T-helper 1 cell (primary cell): ENCODE measurements at regions not wholly inside any gene's neighbourhood (a gene's known extent, or its start where the extent isn't known, plus 50 kb on each side); places are given as distances from the start of the nearest gene placed in this dataset.
A peak's percentile ranks its signal among the peaks of the same experiment; 100 is the strongest.
"Not testable (repeated sequence)": the region's sequence is repeated elsewhere in the genome, so short reads cannot be mapped to it uniquely, and the experiment has no call there.

Experiments
- DNase-seq, 5 donors: peaks; one replicate each; pipeline ENCODE4 v3.0.0-alpha.2; 2012 to 2020

DNA sequence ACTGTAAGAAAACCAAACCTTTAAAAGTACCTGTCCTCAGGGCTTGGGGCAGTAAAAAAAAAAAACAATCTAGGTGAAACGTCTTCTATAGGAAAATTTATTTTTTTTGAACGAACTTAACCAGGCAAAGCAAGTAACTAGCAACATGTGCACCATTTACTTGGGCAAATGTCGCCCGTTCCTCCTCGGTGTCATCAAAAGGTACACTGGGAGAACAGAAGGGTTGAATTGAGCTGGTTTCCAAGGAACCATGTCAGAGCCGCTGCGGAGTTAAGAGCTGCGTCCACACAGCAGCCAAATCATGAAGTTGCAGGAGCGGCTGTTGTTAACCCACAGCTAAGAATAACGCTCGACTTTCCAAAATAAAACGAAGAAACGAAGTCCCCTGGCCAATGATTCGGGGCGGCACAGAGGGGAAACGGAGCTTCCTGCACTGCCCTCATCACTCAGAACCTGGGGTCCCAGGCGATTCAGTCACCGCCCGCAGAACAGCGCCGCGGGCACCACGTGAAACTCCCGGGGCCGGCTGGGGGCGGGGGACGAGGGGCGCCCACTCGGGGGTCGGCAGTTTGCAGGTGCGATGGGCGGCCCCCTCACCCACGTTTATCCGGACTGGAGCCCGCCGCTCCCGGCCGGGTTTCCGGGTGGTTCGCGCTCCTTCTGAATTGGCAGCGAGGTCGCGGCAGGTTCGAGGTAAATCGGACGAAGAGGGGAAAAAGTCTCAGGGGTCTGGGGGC lies 53.6 kb upstream of the PLGLB1 start:
- peak in 4 of 5 donors; percentile 6 to 20 (median 10) for DNase-seq

DNA sequence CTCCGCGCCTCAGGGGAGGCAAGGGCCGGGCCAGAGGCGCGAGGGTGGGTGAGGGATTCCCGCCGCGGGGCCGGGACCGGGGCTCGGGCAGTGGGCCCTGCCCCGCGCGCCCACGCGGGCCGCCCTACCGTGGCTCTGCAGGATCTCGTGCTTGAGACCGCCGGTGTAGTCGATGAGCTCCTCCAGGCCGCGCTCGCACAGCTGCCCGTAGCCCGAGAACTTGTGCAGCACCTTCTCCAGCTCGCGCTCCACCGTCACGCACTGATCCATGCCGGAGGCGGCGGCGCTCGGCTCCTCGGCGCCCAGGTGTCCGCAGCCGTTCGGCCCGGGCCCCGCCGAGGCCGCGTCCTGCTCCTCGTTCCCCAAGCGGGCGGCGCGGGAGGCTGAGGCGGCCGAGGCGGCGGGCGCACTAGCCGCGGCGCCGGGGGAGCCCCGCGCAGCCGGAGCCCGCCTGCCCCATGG lies 54.2 kb upstream of the PLGLB1 start:
- peak; percentile 35 to 56 (median 50) for DNase-seq

DNA sequence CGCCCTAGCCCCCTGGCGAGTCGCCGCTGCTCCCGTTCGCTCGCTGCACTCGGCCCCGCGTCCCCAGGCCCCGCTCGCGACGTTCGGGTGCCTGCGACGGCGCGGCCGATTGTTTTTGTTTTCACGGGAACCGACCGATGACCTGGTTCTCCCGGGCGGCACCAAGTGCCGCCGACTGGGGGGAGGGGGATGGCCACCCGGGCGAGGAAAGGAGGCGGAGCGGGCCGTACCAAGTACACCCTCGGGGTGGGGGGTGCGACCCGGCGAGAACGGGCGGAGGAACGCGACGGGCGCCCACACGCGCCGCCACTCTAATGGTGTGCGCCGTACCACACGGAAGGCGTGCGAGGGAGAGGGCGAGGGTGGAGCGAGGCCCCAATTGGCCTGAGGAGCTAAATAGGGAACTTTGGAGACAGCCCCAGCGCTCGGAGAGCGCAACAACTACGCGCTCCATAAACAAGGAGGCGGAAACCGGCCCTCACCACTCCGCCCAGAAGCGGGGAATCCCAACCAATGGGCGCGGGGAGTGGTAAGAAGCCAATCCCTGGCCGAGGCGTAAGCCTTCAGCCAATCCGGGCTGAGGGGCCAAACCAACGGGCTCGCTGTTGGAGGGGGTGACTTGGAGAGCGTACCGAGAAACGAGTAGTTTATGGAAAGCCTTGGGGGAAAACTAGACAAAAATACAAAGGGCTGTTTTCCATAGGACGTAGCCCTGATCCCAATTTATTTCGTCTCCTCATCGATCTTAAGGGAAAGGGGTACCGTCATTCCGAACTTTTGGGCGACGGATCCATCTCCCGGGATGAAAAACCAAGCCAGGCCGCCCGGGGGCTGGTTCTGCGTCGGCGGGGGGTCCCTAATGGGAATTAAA lies 54.8 kb upstream of the PLGLB1 start:
- DNase-seq, result peak; percentile 87 to 93 (median 88)

DNA sequence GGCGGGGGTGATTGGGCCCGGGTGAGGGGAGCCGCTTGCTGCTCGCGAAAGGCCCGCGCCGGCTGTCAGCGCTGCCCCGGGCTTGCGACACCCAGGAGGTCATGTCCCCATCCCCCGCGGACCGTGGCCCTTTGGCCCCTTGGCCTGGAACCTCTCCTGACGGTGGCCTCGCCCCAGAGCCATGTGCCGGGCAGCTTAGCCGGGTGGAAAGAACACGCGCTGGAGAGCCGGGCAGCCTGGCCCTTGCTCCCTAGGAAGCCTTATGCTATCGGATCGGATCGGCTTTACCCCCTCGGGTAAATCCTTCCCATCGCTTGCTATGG lies 55.4 kb upstream of the PLGLB1 start:
- not testable (repeated sequence) for DNase-seq

DNA sequence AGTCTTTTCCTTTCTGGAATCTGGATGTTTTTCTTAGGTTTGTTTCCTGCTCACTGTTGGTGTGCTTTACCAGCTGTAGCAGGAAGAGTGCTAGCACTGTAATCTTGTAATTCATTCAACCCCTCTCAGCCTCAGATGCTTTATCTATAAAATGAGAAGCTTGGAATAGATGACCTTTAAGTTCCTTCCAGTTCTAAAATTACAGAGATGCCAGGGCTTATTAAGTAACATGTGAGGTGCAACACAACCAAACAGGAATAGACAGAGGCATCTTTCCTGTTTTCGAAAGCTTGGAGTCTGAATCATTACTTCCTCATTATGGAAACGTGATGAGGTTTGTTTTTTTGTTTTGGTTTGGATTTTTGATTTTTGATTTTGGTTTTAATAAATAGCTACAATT lies 60.1 kb upstream of the PLGLB1 start:
- not testable (repeated sequence) for DNase-seq

DNA sequence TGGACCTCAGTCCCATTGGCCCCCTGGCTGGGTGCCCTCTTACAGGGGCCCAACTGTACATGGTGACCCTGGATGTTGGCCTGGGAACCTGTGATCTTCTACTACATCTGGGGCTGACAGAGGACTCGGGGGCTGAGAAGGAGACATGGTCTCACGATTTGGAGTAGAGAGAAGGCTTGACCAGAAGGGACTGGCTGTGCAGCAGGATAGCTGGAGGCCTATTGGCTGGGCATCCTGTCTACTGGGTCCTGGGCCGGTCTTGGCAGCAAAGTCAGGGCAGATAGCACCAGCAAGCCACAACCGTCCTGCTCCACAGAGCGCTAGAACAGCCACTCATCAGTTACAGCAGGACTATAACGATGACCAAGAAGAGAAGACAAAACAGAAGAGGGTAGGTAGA lies 66.4 kb upstream of the PLGLB1 start:
- DNase-seq, result not testable (repeated sequence)

DNA sequence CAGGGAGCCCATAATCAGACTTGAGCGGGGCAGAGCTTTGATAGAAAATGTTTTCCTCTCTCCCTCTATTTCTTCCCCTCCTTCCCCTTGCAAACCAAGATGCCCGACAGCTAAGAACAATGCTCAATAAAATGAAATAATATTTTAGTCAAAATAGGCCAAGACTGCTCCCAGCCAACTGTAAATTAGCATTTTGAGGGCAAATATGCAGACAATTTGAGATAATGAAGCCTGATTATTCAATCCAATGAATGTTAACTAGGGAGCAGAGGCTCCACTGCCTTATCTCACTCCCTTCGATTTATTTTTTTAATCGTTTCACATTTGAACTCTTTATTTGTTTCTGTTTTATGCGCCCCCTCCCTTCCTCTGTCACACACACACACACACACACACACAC lies 67.8 kb upstream of the PLGLB1 start:
- DNase-seq, result not testable (repeated sequence)

DNA sequence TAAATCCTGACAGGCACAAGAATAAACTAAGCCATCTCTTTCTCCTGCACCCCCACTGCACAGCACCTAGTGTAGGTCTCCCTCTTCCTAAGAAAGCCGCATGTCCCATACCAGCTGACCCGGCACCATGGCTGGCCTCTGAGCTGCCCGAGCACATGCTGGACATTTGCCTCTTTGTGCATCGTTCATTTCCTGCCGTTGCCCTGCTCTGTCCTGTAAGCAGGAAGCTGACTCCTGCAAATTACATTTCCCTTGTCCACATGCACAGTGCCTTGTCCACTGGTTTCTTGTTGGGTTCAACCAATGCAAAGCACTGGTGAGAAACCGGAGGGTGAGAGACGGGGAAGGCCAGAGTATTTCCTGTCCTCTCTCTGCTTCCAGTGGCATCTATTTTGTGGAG lies 71.6 kb upstream of the PLGLB1 start:
- DNase-seq, result not testable (repeated sequence)

DNA sequence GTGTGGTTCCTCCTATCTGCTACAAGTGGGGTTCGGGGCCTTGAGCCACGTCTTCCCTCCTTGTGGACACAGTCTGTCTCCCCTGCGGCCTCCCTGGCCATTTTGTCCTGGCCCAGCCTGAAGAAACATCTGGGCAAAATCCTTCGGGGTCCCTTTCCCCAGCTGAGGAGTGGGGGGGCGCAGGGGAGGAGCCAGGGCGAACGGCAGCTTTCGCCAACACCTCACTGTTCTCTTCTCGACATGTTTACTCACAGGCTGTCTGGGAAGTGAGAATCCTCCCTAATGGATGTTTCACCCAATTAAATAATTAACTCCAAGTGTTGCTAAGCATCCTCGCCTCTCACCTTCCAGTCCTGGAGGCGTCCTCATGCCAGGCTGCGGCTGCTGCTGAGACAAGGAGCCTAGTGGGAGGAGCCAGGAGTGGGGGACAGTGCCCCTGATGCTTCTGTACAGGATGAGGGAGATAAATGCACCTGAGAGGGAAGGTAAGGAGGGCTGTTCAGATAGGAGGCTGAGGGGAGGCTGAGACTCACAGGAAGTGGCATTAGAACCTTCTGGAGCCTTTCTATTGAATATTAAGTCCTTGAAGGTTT lies 72.4 kb upstream of the PLGLB1 start:
- not testable (repeated sequence) for DNase-seq

DNA sequence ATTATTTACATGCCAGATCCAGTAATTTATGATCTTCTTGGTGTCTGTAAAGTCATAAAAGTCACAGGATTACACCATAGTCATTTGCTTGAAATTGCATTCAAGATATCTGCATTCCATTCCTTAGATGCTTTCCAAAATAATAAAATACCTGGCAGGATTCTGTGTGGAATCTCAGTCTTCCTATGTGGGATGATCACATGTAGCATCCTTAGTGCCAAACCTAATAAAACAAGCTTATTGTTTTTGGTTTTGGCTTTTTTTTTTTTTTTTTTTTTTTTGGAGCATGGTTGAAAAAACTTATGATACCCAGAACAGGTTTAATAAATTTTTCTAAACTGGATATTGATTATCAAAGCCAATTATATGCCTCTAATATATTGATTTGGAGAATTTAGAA lies 74.2 kb upstream of the PLGLB1 start:
- DNase-seq, result not testable (repeated sequence)

DNA sequence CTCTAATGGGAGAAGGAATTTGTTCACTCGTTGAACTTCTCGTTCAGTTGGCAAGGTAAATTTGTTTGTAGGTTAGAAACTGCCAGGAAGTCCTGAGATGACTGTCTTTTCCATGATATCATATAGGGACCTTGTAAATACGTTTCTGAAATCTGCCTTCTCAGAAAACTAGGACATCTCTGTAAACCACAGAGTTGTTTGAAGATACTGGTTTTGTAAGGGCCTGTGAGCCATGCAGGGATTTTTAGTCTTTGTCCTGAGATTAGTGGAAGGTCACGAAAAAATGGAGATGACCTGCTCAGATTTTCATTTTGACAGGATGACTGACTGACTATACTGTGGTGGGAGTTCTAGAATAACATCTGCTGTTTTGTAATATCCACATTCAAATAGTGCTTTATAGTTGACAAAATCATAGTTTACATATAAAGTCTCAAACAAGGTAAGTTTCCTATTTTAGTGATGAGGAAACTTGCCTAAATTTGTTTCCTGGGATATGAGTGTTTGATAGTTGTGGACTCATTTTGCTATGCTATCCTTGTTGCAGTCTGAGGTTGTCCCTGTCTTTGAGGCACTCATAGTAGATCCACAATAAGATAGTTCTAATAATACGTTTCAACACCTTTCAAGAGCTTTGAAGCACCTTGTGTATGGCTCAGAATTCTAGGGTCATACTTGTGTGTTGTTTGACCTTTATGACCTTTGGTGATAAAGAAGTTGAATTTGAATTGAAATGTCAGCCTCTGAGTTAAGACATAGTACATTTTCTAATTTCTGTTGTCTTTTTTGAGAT lies 107.3 kb upstream of the PLGLB1 start:
- DNase-seq, result peak in 1 of 5 donors; percentile 63

DNA sequence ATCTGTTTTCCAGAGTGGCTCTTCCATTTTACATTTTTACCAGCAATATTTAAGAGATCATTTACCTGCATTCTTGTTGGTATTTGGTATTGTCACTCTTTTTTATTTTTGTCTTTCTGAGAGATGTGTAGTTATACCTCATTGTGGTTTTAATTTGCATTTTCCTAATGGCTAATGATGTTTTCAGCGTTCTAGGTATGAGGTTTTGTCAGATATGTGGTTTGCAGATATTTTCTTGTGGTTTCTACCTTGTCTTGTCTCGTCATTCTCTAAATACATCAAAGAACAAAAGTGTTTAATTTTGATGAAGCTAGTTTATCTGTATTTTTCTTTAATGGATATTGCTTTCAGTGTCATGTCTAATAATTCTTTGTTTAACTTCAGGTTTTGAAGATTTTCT lies 110.9 kb upstream of the PLGLB1 start:
- DNase-seq, result peak in 1 of 5 donors; percentile 4

DNA sequence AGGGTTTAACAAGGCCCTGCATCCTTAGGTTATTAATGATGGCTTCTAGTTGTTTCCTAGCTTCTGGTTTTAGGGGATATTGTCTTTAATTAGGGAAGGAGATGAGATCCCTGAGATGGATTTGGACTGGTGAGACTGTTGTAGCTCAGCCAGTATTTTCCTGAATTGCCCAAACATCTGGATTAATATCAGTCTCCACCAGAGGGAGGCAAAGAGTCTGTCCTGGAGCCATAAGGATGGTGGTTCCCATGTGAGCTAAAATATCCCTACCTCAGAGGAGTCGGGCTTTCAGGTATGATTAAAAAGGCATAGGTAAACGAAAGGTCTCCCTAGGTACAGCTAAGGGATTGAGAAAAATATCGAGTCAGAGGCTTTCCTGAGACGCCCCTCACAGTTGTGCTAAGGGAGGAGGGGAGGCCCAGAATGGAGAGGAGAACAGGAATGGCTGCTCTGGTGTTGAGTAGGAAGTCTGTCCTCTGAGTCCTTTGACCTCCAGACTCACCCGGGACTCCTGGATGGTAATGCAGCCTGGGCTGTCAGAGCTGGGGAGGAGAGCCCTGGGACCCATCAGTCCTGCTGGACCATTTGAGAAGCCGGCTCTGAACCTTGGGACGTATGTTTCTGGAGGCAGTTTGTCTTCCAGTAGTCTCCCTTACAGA lies 130.3 kb upstream of the PLGLB1 start:
- DNase-seq, result not testable (repeated sequence)

DNA sequence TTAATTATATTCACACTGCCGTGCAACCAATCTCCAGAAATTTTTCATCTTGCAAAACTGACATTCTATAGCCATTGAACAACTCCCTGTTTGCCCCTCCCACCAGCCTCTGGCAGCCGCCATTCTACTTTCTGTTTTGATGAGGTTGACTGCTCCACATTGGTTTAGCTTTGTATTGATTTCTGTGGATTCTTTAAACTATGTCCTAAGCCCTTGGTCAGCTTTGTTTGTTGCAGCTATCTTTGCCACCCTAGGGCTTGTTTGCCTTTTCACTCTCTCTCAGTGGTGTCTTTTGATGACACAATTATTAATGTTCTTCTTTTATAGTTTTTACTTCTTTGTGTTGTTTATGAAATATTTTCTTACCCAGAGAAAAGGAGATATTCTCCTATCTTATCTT lies 152.8 kb upstream of the PLGLB1 start:
- not testable (repeated sequence) for DNase-seq

DNA sequence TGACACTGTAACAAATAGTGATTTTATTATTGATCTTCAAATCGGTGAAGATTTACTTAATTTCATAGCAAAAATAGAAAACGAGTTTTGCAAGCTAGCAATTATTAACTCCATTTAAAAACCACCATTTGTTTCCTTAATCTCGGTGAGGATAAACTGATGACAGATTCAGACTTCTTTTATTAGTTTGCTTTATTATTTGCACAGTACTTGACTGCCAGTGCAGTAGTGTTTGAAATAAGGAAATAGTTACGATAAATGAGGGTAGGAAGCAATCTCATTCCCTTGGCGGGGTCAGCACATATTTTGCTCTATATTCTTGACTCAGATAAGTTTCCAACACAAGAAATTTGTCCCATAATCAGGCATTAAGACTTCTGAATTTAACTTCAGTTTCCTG lies 161.7 kb upstream of the PLGLB1 start:
- not testable (repeated sequence) for DNase-seq

DNA sequence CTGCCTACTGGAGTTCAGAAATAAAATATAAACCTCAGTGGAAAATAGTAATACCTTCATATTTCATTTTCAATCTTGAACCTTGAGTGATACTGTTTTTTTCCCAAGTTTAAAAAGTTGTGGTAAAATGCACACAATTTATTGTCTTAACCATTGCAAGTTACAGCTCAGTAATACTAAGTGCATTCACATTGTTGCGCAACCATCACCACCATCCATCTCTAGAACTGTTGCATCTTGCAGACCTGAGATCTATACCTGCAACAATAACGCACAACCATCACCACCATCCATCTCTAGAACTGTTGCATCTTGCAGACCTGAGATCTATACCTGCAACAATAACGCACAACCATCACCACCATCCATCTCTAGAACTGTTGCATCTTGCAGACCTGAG lies 162.6 kb upstream of the PLGLB1 start:
- not testable (repeated sequence) for DNase-seq

DNA sequence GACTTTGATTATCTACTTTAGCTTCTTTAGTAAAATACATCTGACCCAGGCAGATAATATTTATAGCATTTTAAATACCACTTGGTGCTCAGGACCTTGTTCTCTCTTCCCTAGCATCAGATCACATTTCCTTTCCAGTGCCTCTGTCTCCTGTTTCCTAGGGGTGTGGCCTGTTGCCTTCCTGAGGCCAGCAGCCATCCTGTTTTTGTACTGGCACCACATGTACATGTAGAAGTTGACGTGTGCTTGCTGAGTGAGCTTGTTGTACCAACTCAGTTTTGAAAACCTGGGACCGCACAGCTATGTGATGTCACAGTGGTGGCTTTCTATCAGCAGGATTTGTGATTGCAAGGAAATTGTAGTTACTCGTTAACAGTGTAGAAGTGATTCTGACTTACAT lies 167.6 kb upstream of the PLGLB1 start:
- not testable (repeated sequence) for DNase-seq

DNA sequence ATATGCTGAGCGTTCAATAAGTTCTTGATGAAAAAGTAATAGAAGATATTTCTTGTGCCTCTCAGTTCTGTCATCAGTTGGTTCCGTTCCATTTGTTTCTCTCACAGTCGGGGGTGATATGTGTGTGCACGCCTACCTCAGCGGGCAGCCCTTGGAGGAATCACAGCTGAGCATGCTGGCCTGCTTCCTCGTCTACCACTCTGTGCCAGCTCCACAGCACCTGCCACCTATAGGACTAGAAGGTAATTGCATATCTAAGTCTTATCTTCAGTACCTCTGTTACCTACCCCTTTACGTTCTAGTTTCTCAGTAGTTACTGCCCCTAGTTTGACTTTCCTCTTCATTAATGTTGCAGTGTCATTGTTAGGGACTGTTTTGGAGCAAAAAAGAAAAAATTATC lies 171.7 kb upstream of the PLGLB1 start:
- not testable (repeated sequence) for DNase-seq

DNA sequence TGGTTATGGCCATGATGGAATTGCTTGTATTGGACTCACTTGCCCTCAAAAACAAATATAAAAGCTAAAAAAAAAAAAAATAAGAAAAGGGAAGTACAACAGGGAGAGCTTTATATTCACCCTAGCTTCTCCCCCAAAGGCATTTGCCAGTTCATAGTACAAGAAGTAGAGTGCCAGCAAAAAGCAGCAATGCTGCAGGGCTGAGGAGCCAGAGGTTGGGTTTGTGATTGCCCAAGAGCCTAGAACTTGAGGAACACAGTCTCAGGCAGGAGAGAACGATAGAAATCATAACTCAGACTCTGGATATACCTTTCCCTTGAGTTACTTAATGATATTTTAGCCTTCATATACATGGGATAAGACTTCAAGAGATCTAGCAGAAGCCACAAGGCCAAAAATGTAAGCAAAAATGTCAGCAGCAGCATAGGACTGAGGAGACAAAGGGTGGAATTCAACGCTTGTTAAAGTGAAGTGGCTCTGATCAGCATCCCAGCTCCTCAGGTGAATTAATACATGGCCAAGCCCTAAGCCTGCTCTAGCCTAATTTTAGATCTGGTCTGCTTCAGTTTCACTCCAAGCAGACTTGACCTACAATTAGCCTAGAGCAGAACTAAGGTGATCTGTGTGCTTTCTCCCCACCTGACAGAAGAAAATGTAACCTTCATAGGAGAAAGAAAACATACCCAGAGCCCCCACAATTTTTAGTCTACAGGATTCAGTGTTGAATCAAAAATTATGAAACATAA lies 172.8 kb upstream of the PLGLB1 start:
- not testable (repeated sequence) for DNase-seq

DNA sequence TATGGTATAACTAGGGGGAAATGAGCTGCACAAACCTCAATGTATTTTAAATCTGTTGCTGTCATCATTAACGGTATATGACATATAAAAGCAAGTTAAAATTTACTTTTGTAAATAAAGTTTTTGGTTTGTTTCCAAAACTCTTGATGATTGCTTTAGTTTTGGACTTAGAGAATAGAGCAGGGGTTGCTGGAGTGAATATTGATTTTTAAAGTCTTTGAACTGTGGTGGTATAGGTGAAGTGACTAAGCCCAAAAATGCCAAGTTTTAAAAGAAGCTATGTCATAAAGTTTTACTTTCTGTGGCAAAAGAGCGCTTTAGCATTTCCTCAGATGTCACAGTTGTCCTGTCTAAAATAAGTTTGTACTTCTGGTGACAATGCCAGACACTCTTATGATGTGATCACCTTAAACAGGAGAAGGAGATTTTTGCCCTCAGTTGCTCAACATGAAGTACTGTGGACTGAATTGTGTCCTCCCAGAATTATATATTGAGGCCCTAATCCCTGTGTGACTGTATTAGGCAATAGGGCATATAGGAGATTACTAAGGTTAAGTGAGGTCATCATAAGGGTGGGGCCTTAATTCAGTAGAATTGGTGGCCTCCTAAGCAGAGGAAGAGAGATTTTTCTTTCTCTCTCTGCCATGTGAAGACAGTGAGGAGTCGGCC lies 175.2 kb upstream of the PLGLB1 start:
- DNase-seq, result not testable (repeated sequence)

DNA sequence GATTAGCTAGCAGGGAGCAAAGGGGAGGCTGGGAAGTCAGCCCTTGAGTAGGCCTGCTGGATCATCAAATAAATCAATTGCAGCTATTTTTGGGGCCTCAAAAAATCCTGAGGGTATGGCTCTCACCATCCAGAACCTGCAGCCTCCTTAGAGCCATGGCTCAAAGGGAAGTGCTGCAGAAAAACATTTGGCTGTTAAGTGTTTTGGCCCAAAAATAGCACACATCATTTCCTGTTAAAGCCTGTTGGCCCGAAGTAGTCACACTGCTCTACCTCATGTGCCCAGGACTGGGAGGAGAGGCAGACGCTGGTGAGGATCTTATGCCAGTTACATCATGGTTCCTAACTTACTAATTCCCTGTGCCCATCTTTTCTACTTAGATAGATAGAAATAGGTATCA lies 176.8 kb upstream of the PLGLB1 start:
- DNase-seq, result not testable (repeated sequence)
